HG03442 (cell line): ENCODE measurements at regions not wholly inside any gene's neighbourhood (a gene's known extent, or its start where the extent isn't known, plus 50 kb on each side); places are given as distances from the start of the nearest gene placed in this dataset.
"Not testable (repeated sequence)": the region's sequence is repeated elsewhere in the genome, so short reads cannot be mapped to it uniquely, and the experiment has no call there.

Experiments
- ATAC-seq: cut with Tn5 transposase; IDR thresholded peaks from one replicate; pipeline ENCODE4 v1.9.1; 2021; ENCODE audit warnings: mild to moderate bottlenecking, moderate library complexity; ENCODE audit not compliant: unreplicated experiment

DNA sequence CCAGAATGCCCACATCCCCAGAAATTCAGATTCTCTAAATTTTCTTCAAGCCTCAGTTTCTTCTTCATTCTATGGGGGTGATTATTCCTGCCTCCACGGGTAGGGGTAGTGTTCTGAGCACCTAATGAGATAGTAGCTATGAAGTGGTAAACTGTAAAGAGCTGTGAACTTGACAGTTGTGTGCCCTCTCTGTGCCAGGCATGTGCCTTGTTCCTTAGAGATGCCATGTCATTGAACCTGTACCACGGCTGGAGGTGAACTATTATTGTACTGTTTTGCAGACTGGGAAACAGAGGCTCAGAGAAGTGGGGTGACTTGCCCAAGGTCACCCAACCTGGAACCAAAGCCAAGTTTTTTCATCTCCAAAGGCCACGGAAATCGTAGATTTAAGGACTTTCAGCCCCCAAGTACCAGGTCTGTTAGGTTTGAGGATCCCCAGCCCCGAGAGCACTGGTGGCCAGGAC lies 67.7 kb upstream of the SIRPA start:
- ATAC-seq = no peak

DNA sequence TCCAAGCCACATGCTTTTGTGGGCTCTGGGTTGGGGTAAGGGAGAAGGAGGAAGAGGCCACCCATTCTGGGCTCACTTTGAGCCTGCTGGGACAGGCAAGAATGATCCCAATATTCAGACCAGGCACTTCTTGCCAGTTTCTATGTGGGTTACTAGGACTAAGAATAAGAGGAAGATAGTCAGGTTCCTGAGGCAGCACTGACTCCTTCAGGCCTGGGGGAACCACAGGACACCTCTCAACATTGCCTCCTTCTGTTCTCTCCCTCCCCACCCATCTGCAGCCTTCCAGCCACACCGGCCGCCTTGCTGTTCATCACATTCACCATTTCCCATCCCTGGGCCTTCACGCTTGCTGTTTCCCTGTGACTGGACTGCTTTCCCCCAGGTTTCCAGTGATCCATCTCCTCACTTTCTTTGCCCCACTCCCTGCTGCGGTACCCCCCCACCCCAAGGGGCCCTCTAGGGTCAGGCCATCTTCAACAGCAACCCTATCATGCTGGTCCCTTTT lies 69.2 kb upstream of the SIRPA start:
- ATAC-seq = no peak

DNA sequence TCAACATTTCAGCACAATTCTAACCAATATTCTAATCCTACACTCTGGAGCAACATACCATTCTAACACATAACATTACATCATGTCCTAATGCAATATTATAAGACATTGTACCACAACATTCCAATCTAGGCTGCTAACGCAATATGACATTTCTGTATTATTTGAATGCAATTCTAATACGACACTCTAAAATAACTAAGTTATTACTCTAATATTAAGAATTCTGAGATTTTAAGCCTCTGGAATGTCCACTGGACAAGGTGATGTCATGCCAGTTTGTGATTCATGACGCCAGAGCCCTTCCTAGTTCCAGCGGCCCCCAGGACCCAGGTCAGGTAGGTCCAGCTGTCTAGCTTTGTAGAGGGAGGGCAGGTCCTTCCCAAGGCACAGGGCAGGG lies 69.7 kb upstream of the SIRPA start:
- ATAC-seq = no peak

DNA sequence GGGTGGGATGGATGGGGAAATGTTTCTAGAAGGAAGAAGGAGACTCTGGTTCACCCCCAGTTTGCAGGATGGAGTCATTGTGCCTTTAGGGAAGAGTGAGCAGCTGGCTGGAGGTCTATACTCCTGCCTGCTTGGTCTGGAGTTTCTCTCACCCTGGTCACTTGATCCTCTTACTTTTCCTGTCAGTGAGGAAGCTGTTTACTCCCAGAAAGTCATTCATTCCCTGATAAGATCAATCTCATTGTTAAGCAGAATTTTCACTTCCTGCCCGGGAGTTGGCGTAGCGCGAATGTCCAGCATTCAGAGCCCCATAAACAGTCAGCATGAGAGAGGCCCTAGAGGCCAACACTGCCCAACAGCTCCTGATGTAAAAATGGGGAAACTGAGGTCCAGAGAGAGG lies 70.4 kb upstream of the SIRPA start:
- ATAC-seq = no peak

DNA sequence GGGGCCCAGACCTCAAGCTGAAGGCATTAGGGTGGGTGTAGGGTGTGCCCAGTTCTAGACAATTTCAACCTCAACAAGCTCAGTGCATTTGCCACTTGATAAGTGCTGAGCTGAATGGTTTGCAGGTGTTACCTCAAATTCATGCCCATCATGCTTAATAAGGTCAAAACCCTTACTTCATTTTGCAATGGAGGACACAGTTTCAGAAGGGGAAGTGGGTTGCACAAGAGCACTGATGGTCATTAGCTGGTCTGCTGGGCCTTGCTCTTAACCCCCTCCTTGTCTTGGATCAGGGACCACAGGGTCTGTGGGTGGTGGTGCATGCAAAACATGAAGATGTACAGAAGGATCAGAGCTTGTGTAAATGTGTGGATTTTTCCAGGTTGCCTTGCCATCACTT lies 71.0 kb upstream of the SIRPA start:
- ATAC-seq = no peak

DNA sequence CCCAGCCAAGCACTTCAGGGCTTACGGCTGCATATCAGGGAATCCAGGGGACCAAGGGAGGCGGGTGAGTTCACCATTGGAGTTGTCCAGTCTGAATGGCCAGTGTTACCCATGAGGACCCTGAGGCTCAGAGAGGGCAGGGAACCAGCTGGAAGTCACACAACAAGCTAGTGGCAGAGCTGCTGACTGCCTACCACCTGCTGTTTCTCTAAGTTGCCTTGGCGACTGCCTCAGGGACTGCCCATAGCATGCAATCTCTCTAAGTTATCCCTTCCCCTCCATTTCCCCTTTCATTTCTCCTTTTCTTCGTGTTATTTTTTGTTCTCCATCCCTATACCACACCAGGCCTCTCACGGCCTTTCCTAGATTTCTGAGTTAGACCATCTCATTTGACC lies 71.8 kb upstream of the SIRPA start:
- no peak for ATAC-seq

DNA sequence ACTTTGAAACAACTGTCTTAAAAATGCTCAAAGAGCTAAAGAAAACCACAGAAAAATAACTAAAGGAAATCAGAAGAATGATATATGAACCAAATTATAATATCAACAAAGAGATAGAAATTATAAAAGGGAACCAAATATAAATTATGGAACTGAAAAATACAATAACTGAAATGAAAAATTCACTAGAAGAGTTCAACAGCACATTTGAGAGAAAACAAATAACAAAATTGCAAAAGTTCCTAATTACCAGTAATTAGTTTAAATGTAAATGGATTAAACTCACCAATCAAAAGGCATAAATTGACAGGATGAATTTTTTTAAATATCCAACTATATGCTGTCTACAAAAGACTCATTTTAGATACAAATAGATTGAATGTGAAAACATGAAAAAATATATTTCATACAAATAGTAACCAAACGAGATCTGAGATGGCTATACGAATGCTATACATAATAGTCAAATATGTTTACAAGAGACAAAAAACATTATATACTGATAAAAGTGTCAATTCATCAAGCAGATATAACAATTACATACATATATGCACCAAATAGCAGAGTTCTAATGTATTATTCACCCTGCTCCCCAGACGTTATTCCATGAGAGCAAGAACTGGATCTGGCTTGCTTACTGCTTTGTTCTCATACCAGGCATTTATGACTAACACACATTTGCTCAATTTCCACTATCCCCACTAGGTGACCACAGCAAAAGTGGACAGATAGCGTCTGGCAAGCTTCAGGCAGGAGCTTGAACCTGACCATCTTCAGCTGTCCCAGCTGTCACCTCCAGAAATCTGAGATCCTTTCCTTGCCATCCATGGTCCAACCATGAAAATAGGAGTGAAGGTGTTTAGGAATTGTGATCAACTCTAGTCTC lies 72.4 kb upstream of the SIRPA start:
- no peak for ATAC-seq

DNA sequence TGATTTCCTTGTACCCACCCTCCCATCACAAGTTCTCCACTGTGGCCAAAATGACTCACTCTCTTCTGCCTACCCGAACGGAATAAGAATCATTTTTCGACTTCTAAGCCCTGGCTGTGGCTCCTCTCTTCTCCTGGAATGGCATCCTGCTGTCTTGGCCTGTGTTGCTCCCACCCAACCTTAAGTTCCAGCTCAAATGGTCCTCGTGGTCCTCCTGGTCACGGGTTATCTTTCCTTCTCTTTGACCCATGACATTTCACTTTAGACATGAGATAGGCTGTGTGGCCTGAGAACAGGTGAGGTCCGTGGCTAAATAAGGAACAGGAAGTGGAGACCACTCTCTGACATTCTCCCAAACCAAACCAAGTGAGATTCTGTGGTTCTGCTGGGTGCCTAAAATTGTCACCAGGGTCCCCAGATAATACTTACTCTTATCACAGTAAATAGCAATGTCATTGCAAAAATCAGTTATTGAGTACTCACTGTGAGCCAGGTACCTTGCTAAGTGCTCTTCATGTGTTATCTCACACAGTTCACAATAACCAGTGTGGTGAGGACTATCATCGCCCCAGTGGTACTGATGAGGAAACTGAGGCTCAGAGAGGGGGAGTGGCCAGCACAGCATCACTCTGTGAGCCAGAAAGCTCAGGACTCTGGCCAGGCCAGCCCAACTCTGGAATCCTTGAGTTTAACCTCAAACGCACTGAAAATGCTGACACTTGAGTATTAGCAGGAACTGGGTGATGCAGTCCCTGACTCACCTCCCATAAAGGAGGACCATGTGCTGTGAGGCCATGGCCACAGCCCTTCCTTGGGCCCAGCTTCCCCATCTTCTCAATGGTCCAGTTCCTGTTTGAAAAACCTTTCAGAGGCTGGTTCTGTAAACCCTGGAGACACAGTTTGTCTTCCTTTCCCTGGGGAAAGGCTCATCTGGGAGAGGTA lies 74.8 kb upstream of the SIRPA start:
- ATAC-seq = no peak

DNA sequence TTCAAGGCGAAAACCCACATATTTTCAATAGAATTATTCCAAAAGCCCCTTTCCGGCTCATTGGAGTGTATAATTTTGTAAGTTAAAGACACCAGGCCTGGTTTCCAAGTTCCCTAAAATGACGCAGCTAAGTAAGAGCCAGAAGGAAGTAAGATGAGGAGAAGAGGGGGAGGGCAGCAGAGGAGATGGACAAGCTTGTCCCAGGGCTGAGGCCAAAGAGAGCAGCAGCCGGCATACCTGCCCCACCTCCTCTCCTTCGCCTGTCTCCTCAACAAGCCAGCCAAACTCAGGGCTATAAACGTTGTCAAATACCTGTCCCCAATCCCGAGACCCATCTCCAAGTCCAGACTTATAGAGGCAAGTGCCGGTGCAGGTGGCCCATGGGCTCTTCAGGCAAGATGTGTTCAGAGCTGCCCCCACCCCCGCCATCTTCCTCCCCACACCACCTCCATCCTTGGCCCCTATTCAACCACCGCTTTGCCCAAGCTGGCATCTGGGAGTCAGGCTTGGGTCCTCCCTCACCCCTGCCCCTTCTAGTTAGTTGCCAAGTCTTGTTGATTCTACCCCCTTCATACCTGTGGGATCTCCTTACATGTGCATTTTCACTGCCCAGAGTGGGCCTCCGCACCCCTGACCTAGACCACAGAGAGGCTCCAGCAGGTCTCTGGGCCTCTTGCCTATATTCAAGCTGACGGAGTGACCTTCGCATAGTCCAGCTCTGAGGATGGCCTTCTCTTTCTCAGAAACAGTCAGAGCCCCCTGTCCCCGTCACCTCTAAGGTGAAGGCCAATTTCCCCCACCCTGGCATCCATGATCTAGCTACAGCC lies 75.7 kb upstream of the SIRPA start:
- no peak for ATAC-seq

DNA sequence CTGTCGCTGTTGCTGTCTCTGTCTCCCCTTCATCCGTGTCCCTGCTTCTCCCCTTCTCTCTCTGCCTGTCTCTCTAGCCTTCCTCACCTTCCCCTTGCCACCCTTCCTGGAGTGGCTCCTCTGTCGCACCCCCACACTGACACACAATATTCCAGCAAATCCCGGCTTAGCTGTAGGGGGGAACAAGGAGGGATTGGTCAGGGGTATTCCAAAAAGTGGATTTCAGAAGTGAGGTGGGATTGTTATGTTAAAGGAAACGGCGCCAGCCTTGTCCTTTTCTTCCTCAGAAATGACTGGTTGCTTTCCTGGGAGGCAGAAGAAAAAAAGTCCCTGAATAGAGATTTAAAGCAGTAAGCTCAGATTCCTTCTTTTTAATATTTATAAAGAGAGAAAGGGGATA lies 76.3 kb upstream of the SIRPA start:
- ATAC-seq = no peak

DNA sequence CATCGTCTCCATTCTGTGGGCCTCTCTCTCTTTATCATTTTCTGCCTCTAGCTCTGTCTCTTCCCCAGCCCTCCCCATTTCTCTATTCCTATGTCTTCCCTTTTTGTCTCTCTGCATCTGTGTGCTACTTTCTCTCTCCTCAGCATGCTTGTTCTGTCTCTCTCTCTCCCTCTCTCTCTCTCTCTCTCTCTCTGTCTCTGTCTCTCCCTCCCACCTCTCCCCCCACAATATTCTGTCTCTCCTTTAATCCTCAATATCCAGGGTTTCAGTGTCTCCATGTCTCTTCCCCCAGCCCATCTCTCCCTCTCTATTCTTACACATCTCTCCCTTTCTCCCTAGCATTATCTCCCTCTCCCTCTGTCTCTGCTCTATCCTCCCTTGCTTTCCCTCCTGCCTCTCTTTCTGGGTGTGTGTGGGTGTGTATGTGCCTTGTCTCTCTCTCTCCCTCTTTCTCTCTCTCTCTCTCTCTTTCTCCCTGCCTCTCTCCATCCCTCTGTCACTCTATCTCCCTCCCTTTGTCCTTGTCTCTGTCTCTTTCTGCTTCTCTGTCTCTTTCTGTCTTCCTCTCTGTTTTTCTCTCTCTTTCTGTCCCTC lies 76.9 kb upstream of the SIRPA start:
- no peak for ATAC-seq

DNA sequence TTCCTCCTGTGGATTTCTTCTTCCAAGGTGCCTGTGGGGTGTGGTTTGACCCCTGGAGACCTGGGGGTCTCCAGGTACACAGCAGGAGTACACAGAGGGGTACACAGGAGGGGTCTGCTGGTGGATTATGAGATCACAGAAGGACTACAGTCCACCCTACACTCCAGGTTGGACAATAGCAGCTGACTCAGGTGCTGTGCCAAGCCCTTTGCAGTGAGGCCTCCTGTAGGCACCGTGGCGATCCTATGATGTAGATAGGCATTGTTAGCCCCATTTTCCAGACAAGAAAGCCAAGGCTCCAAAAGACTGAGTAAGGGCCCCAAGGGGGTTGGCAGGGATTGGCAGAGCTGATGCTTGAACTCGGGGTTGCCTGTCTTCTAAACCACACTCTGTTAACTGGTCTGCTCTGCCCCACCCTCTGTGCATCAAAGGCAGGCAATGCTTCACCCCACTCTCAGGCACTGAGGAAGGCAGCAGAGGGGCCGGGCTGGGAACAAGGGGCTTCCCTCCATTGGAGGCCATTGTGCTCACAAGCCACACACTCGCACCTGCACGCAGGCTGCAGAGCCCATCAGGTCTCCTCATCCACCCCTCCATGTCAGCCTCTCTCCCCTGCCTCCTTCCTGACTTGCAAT lies 77.5 kb upstream of the SIRPA start:
- ATAC-seq = no peak

DNA sequence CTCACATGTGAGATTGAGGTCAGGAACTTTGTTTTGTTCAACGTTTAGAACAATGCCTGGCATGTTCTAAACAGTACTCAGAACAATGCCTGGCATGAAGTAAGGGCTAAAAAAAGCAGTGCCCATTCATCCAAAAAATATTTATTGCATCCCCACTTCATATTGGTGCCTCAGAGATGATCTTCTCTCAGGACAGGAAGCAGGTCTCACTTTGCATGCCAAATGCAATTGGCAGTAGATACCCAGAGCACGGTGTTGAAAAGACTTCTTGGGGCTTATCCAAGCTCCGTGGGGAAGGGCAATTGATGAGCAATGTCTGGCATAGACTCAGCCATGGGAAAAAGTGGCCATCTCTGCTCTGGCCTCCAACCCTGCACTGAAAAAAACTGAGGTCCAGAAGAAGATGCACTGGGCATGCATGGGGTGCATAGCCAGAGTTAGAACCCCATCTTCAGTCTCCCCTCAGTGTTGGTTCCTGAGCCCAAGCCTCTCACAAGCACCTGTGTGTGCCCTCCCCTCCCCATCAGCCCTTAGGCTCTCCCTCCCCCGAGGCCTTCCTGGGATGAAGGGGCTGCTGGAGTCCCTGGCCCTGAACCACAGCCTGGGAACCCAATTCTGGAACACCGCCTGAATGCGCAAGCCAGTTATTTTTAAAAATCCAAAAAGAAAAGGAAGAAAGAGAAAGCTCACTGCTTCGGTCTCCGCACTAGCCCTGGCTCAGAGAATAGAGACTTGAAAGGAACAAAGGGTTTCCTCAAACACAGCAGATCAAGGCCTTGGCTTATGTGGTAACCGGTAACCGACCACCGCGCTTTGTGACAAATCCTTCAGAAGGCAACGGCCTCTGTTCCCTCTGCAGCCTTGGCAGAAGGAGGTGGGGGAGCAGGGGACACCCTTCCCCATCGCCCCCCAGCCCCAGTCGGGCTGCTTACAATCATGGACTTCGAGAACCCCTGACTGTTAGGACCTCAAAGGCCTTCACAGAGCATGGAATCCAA lies 78.5 kb upstream of the SIRPA start:
- no peak for ATAC-seq

DNA sequence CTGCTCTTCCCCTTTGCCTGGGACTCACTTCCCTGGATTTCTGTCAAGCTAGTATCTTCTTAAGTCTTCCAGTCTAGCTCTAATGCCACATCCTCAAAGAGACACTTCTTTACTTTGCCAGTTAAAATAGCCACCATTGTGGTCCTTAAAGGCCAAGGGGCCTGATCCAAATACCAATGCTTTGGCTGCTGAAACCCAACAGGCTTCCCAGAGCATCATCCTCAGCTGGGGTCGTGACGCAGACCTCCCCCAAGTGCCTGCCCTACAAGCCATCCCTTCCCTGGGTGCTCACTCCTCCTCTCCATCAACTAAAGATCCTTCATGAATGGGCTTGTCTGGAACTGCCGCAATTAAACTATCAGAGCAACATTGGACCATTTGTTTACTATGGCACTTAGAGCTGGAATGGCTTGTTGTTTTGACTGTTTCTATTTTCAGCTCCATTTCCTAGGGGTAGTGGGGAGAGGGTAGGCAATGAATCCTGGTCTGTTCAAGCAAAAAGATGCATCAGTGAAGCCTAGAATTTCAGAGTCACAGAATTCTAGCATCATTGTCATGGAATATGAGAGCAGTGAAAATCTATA lies 79.6 kb upstream of the SIRPA start:
- no peak for ATAC-seq

DNA sequence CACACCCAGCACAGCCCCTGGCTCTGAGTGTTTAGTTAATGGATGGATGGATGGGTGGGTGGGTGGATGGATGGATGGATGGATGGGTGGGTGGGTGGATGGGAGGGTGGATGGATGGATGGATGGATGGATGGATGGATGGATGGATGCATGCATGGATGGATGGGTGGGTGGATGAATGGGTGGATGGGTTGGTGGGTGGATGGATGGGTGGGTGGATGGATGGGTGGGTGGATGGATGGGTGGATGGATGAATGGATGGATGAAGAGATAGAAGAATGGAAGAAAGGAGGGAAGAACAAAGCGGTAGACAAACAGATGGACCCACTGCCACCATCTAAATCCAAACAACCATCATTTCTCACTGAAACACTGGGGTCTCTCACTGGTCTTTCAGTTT lies 80.3 kb upstream of the SIRPA start:
- ATAC-seq = not testable (repeated sequence)

DNA sequence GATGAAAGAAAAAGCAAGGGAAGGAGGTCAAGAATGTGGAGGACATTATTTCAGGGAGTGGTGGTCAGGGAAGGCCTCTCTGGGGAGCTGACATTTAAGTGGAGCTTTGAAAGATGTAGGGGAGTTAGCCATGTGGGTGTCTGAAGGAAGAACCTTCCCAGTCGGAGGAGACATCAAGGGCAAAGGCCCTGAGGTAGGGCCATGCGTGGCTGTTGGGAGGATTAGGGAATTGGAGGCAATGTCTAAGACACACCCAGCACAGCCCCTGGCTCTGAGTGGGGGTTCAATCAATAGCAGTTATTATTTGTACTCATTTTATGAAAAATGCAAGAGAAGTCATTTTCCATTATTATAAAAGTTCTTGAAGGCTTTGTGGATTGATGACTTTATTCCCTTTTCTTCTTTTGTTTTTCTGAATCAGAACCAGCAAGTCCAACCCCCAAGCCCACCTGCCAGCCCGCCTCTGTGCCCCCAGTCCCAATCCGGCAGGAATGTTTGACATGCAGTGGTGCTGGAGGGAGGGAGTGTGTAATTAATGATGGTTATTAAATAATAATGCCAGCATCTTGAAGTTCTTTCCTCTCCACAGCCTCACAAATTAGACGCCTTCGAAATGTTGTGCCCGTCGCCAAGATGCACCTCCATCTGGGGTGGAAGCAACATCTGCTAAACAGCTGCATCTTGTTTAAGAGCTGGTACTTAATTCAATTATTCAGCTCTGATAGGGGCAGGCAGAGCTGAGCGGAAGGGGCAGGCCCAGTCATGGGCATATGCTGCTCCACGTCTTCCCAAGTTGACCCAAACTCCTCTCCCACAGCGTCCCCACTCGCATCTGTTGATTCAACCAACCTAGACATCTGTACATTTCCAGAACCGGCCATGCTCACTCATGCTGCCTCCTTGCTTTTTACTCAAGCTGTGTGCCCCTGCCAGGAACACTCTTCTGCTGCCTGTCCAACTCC lies 81.3 kb upstream of the SIRPA start:
- ATAC-seq = no peak

DNA sequence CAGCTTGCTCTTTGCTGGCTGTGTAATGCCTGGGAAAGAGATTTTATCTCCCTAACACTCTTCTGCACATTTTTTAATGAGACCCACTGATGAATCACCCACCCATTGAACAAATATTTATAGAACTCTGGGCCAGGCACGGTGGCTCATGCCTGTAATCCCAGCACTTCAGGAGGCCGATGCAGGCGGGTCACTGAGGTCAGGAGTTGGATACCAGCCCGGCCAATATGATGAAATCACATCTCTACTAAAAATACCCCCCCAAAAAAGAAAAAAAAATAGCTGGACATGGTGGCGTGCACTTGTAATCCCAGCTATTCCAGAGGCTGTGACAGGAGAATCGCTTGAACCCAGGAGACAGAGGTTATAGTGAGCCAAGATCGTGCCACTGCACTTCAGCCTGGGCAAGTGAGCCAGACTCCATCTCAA lies 82.1 kb upstream of the SIRPA start:
- ATAC-seq = no peak
